ENCODE measurements at regions not wholly inside any gene's neighbourhood (a gene's known extent, or its start where the extent isn't known, plus 50 kb on each side); places are given as distances from the start of the nearest gene placed in this dataset.

DNA sequence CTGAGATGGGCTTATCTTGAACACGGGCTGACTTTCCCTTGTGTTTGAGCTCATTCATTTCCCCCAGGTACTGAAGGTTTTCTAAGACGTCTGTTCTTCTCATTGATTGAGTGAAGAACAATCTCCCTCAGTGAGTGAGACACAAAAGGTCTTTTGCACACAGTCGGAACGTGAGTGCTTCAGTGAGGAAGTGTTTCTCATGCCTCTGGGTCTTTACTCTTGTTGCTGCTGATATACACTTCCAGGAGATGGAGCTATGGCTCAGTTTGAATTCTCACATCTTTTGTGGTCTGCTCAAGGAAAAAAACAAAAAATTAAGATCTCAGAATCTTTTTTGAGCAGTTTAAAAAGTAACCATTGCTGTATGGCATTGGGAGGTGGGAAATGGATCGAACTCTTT is 981.9 kb upstream of the TENM3 start:
- TF ChIP-seq, protein P1, sequence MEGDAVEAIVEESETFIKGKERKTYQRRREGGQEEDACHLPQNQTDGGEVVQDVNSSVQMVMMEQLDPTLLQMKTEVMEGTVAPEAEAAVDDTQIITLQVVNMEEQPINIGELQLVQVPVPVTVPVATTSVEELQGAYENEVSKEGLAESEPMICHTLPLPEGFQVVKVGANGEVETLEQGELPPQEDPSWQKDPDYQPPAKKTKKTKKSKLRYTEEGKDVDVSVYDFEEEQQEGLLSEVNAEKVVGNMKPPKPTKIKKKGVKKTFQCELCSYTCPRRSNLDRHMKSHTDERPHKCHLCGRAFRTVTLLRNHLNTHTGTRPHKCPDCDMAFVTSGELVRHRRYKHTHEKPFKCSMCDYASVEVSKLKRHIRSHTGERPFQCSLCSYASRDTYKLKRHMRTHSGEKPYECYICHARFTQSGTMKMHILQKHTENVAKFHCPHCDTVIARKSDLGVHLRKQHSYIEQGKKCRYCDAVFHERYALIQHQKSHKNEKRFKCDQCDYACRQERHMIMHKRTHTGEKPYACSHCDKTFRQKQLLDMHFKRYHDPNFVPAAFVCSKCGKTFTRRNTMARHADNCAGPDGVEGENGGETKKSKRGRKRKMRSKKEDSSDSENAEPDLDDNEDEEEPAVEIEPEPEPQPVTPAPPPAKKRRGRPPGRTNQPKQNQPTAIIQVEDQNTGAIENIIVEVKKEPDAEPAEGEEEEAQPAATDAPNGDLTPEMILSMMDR (IDR thresholded peaks at IDR 0.05): peak in 10 of 12 donors; percentile 11 to 53 (median 34)
- TF ChIP-seq POLR2A (IDR thresholded peaks at IDR 0.05): no peak

Measured in heart left ventricle (tissue), 13 donors.